ENCODE measurements at regions not wholly inside any gene's neighbourhood (a gene's known extent, or its start where the extent isn't known, plus 50 kb on each side); places are given as distances from the start of the nearest gene placed in this dataset.

GRCh38 chr1:56390232-56390867 lies 189.0 kb downstream of the PLPP3 start:
- Histone ChIP-seq H3K36me3 (ENCODE audit: control insufficient read depth, insufficient read depth, low read length, severe bottlenecking) (no peaks in the 10 kb centered on the region), H3K4me3 (ENCODE audit: low read length) (no peak overlapping the region), H3K27me3 (replicated peaks; ENCODE audit: control insufficient read depth, insufficient read depth, low read length) (no peaks in the 10 kb centered on the region), H3K4me1 (ENCODE audit: control insufficient read depth, insufficient read depth, low read length) (no peaks in the 10 kb centered on the region), H3K9ac (ENCODE audit: low read length) (no peak overlapping the region), H3K9me3 (ENCODE audit: control insufficient read depth, low read length) (no peaks in the 10 kb centered on the region)
- no peak for DNase-seq (ENCODE audit: low read depth)

- no peaks in the 10 kb centered on the region for H3K4me1 ChIP-seq (ENCODE audit: control insufficient read depth, insufficient read depth, low read length)
- DNase-seq (ENCODE audit: low read depth): no peak
- no peaks in the 10 kb centered on the region for H3K36me3 ChIP-seq (ENCODE audit: control insufficient read depth, insufficient read depth, low read length, severe bottlenecking)
- no peaks in the 10 kb centered on the region for H3K27me3 ChIP-seq (replicated peaks; ENCODE audit: control insufficient read depth, insufficient read depth, low read length)
- H3K9ac ChIP-seq (ENCODE audit: low read length): no peak overlapping the region
- H3K9me3 ChIP-seq (ENCODE audit: control insufficient read depth, low read length): no peaks in the 10 kb centered on the region
- no peak overlapping the region for H3K4me3 ChIP-seq (ENCODE audit: low read length)
Observed at GRCh38 chr1:56389813-56390212, 189.6 kb downstream of the PLPP3 start.

- Histone ChIP-seq H3K36me3 (ENCODE audit: control insufficient read depth, insufficient read depth, low read length, severe bottlenecking) (no peaks in the 10 kb centered on the region), H3K27me3 (replicated peaks; ENCODE audit: control insufficient read depth, insufficient read depth, low read length) (no peaks in the 10 kb centered on the region)
- DNase-seq (ENCODE audit: low read depth): no peak
Observed at GRCh38 chr1:56387071-56387740, 192.2 kb downstream of the PLPP3 start.

GRCh38 chr1:56385314-56385713 lies 194.0 kb downstream of the PLPP3 start:
- H3K27me3 ChIP-seq (replicated peaks; ENCODE audit: control insufficient read depth, insufficient read depth, low read length): no peaks in the 10 kb centered on the region
- no peaks in the 10 kb centered on the region for H3K4me1 ChIP-seq (ENCODE audit: control insufficient read depth, insufficient read depth, low read length)
- no peaks in the 10 kb centered on the region for H3K36me3 ChIP-seq (ENCODE audit: control insufficient read depth, insufficient read depth, low read length, severe bottlenecking)
- no peak overlapping the region for H3K4me3 ChIP-seq (ENCODE audit: low read length)
- H3K9ac ChIP-seq (ENCODE audit: low read length): no peak overlapping the region
- DNase-seq (ENCODE audit: low read depth): no peak
- no peaks in the 10 kb centered on the region for H3K9me3 ChIP-seq (ENCODE audit: control insufficient read depth, low read length)

More at GRCh38 chr1:56387071-56387740, 192.2 kb downstream of the PLPP3 start:
- no peaks in the 10 kb centered on the region for H3K4me1 ChIP-seq (ENCODE audit: control insufficient read depth, insufficient read depth, low read length)
- H3K9ac ChIP-seq (ENCODE audit: low read length): no peak overlapping the region
- H3K4me3 ChIP-seq (ENCODE audit: low read length): no peak overlapping the region
- no peaks in the 10 kb centered on the region for H3K9me3 ChIP-seq (ENCODE audit: control insufficient read depth, low read length)

DNA sequence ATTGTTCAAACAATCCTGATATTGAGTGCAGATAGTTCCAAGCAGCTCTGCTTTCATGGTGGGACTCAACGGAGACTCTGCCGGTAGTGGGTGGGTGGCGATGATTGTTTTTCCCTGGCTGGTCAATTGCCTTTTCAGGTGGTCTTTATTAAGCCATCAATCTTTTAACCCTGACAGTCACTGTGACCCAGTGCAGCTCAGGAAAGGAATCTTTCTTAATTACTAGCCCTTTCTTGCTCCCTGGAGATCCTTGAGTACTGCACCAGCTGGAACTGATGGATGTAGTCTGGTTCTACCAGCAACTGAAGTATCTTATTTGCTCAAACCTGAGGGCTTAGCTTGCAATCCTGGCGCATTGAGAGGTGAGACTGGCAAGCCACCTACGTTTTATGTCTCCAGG lies 196.4 kb downstream of the PLPP3 start:
- Histone ChIP-seq H3K4me1 (ENCODE audit: control insufficient read depth, insufficient read depth, low read length) (no peaks in the 10 kb centered on the region), H3K27me3 (replicated peaks; ENCODE audit: control insufficient read depth, insufficient read depth, low read length) (no peaks in the 10 kb centered on the region), H3K9ac (ENCODE audit: low read length) (no peak overlapping the region), H3K4me3 (ENCODE audit: low read length) (no peak overlapping the region), H3K36me3 (ENCODE audit: control insufficient read depth, insufficient read depth, low read length, severe bottlenecking) (no peaks in the 10 kb centered on the region), H3K9me3 (ENCODE audit: control insufficient read depth, low read length) (no peaks in the 10 kb centered on the region)
- no peak for DNase-seq (ENCODE audit: low read depth)

GRCh38 chr1:56380531-56380930 lies 198.8 kb downstream of the PLPP3 start:
- DNase-seq (ENCODE audit: low read depth): no peak
- H3K4me1 ChIP-seq (ENCODE audit: control insufficient read depth, insufficient read depth, low read length): peaks cover 16% of the 10 kb centered on the region
- H3K36me3 ChIP-seq (ENCODE audit: control insufficient read depth, insufficient read depth, low read length, severe bottlenecking): no peaks in the 10 kb centered on the region
- H3K4me3 ChIP-seq (ENCODE audit: low read length): no peak overlapping the region
- no peak overlapping the region for H3K9ac ChIP-seq (ENCODE audit: low read length)
- H3K27me3 ChIP-seq (replicated peaks; ENCODE audit: control insufficient read depth, insufficient read depth, low read length): no peaks in the 10 kb centered on the region
- H3K9me3 ChIP-seq (ENCODE audit: control insufficient read depth, low read length): no peaks in the 10 kb centered on the region

DNA sequence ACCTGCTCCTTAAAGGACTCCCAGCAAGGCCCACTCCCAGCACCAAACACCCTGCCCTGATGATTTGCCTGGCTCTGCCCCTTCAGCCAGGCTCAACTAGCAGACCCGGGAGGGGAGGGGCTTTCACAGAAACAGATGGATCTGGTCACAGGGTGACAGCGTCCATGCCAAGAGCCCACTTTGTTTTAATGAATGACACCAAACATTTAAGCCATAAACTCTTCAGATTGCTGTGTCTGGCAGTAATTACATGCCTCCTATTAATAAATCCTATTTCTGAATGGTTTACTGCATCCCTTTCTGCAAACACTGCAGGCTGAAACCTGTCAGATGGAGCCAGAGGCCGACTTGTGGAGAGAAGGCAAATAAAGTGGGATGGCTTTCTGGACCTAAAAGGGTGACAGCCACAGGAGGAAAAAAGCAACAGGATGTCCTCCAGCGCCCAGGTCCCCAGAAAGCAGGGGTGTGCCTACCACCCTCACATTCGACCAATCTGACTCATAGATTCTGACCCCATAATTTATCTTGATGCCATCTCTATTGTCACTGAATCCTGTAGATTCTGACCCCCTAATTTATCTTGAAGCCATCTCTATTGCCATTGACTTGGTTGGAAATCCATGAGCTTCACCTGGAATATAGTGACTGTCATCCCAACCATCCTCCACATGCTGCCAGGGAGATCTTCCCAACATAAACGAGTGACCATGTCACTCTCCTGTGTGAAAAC lies 200.9 kb downstream of the PLPP3 start:
- no peak overlapping the region for H3K4me3 ChIP-seq (ENCODE audit: low read length)
- H3K9me3 ChIP-seq (ENCODE audit: control insufficient read depth, low read length): no peaks in the 10 kb centered on the region
- peaks cover 36% of the 10 kb centered on the region for H3K4me1 ChIP-seq (ENCODE audit: control insufficient read depth, insufficient read depth, low read length)
- H3K9ac ChIP-seq (ENCODE audit: low read length): no peak overlapping the region
- H3K27me3 ChIP-seq (replicated peaks; ENCODE audit: control insufficient read depth, insufficient read depth, low read length): no peaks in the 10 kb centered on the region
- no peaks in the 10 kb centered on the region for H3K36me3 ChIP-seq (ENCODE audit: control insufficient read depth, insufficient read depth, low read length, severe bottlenecking)
- no peak for DNase-seq (ENCODE audit: low read depth)

- DNase-seq (ENCODE audit: low read depth): no peak
- Histone ChIP-seq H3K27me3 (replicated peaks; ENCODE audit: control insufficient read depth, insufficient read depth, low read length) (no peaks in the 10 kb centered on the region), H3K4me1 (ENCODE audit: control insufficient read depth, insufficient read depth, low read length) (peaks cover 37% of the 10 kb centered on the region), H3K36me3 (ENCODE audit: control insufficient read depth, insufficient read depth, low read length, severe bottlenecking) (no peaks in the 10 kb centered on the region), H3K4me3 (ENCODE audit: low read length) (no peak overlapping the region), H3K9ac (ENCODE audit: low read length) (no peak overlapping the region), H3K9me3 (ENCODE audit: control insufficient read depth, low read length) (no peaks in the 10 kb centered on the region)
Observed at GRCh38 chr1:56377431-56377830, 201.9 kb downstream of the PLPP3 start.

DNA sequence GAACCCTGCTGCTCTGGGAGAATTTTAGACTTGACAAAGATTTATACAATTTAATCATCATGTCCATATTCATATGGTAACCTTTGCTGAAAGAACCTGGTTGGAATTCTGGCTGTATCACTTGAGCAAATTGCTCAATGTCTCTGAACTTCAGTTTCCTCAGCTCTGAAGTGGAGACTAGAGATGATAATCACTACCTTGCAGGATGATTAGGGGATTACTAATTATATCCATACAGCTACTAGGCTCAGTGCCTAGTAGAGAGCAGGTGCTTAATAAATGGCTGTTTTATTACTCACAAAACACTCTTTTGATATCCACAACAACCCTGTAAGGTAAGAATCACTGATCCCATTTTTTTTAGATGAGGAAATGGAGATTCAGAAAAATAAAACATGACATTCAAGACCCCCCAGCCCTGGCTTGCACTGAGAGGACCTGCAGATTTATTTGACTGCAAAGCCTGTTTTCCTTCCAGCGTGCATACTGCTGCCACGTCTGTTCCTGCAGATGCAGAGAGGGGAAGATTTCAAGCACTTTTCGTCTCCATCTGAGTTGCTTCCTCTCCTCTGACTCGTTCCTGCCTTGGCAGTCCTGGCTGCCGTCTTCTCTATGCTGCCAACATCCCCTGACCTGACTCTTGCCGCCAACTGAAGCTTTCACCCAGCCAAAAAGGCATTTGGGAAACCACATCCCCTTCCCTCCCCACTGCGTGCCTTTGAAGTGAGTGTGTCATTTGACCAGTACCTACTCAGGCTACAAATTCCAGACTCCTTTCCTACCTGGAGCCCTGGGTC lies 203.0 kb downstream of the PLPP3 start:
- DNase-seq (ENCODE audit: low read depth): peak; percentile 46
- H3K27me3 ChIP-seq (replicated peaks; ENCODE audit: control insufficient read depth, insufficient read depth, low read length): no peaks in the 10 kb centered on the region
- H3K36me3 ChIP-seq (ENCODE audit: control insufficient read depth, insufficient read depth, low read length, severe bottlenecking): no peaks in the 10 kb centered on the region
- no peak overlapping the region for H3K4me3 ChIP-seq (ENCODE audit: low read length)
- H3K4me1 ChIP-seq (ENCODE audit: control insufficient read depth, insufficient read depth, low read length): peaks cover 37% of the 10 kb centered on the region
- H3K9me3 ChIP-seq (ENCODE audit: control insufficient read depth, low read length): no peaks in the 10 kb centered on the region
- no peak overlapping the region for H3K9ac ChIP-seq (ENCODE audit: low read length)

GRCh38 chr1:56375326-56375804 lies 204.0 kb downstream of the PLPP3 start:
- Histone ChIP-seq H3K4me1 (ENCODE audit: control insufficient read depth, insufficient read depth, low read length) (peaks cover 37% of the 10 kb centered on the region), H3K9me3 (ENCODE audit: control insufficient read depth, low read length) (no peaks in the 10 kb centered on the region), H3K4me3 (ENCODE audit: low read length) (no peak overlapping the region), H3K9ac (ENCODE audit: low read length) (no peak overlapping the region), H3K27me3 (replicated peaks; ENCODE audit: control insufficient read depth, insufficient read depth, low read length) (no peaks in the 10 kb centered on the region), H3K36me3 (ENCODE audit: control insufficient read depth, insufficient read depth, low read length, severe bottlenecking) (no peaks in the 10 kb centered on the region)
- DNase-seq (ENCODE audit: low read depth): no peak
